ENCODE measurements at regions not wholly inside any gene's neighbourhood (a gene's known extent, or its start where the extent isn't known, plus 50 kb on each side); places are given as distances from the start of the nearest gene placed in this dataset.

- Mint-ChIP-seq H3K4me3 (no peak overlapping the region), H3K27ac (no peak overlapping the region)
- no peak overlapping the region for H3K4me3 ChIP-seq (ENCODE audit: low read depth, low read length)
Measured at GRCh38 chr3:64353226-64353625, 128.0 kb upstream of the PRICKLE2 start.

GRCh38 chr3:64352639-64352992, 127.3 kb upstream of the PRICKLE2 start:
- peaks cover 0 to 11% (median 0%) of the 10 kb centered on the region in 4 donors for H3K4me1 Mint-ChIP-seq
- no peak overlapping the region for H3K4me3 Mint-ChIP-seq
- H3K27me3 ChIP-seq (ENCODE audit: control insufficient read depth, insufficient read depth, low read length), result no peaks in the 10 kb centered on the region
- H3K9me3 ChIP-seq (ENCODE audit: control insufficient read depth in 2 of 2, low read length in 2 of 2), result no peaks in the 10 kb centered on the region
- H3K4me3 ChIP-seq (ENCODE audit: low read depth, low read length), result no peak overlapping the region
- DNase-seq, result no peak
- H3K27ac ChIP-seq (ENCODE audit: insufficient read depth, low read length, poor library complexity, severe bottlenecking), result no peak overlapping the region
- H3K36me3 Mint-ChIP-seq, result no peaks in the 10 kb centered on the region
- no peaks in the 10 kb centered on the region for H3K36me3 ChIP-seq (ENCODE audit: control insufficient read depth, insufficient read depth, low read length)
- no peak overlapping the region for H3K27ac Mint-ChIP-seq
- no peaks in the 10 kb centered on the region for H3K27me3 Mint-ChIP-seq
- peaks cover 0 to 2% (median 0%) of the 10 kb centered on the region in 7 donors for H3K9me3 Mint-ChIP-seq
- no peaks in the 10 kb centered on the region for H3K4me1 ChIP-seq (ENCODE audit: control insufficient read depth, insufficient read depth, low read length, poor library complexity, severe bottlenecking)
- no peak for ATAC-seq (ENCODE audit: low read depth in 2 of 2)

More at GRCh38 chr3:64353226-64353625, 128.0 kb upstream of the PRICKLE2 start:
- Mint-ChIP-seq H3K36me3 (no peaks in the 10 kb centered on the region), H3K27me3 (no peaks in the 10 kb centered on the region), H3K9me3 (peaks cover 0 to 2% (median 0%) of the 10 kb centered on the region in 7 donors), H3K4me1 (peaks cover 0 to 11% (median 0%) of the 10 kb centered on the region in 4 donors)
- Histone ChIP-seq H3K36me3 (ENCODE audit: control insufficient read depth, insufficient read depth, low read length) (no peaks in the 10 kb centered on the region), H3K27ac (ENCODE audit: insufficient read depth, low read length, poor library complexity, severe bottlenecking) (no peak overlapping the region), H3K4me1 (ENCODE audit: control insufficient read depth, insufficient read depth, low read length, poor library complexity, severe bottlenecking) (no peaks in the 10 kb centered on the region), H3K27me3 (ENCODE audit: control insufficient read depth, insufficient read depth, low read length) (no peaks in the 10 kb centered on the region), H3K9me3 (ENCODE audit: control insufficient read depth in 2 of 2, low read length in 2 of 2) (no peaks in the 10 kb centered on the region)
- no peak for ATAC-seq (ENCODE audit: low read depth in 2 of 2)
- no peak for DNase-seq

GRCh38 chr3:64351713-64352638, 126.7 kb upstream of the PRICKLE2 start:
- DNase-seq, result no peak
- no peak overlapping the region for H3K27ac ChIP-seq (ENCODE audit: insufficient read depth, low read length, poor library complexity, severe bottlenecking)
- H3K27ac Mint-ChIP-seq, result no peak overlapping the region
- peaks cover 0 to 2% (median 0%) of the 10 kb centered on the region in 7 donors for H3K9me3 Mint-ChIP-seq
- H3K9me3 ChIP-seq (ENCODE audit: control insufficient read depth in 2 of 2, low read length in 2 of 2), result no peaks in the 10 kb centered on the region
- no peaks in the 10 kb centered on the region for H3K27me3 ChIP-seq (ENCODE audit: control insufficient read depth, insufficient read depth, low read length)
- H3K4me1 Mint-ChIP-seq, result peaks cover 0 to 11% (median 0%) of the 10 kb centered on the region in 4 donors
- no peak overlapping the region for H3K4me3 Mint-ChIP-seq
- no peak overlapping the region for H3K4me3 ChIP-seq (ENCODE audit: low read depth, low read length)
- no peaks in the 10 kb centered on the region for H3K36me3 Mint-ChIP-seq
- no peaks in the 10 kb centered on the region for H3K4me1 ChIP-seq (ENCODE audit: control insufficient read depth, insufficient read depth, low read length, poor library complexity, severe bottlenecking)
- no peaks in the 10 kb centered on the region for H3K36me3 ChIP-seq (ENCODE audit: control insufficient read depth, insufficient read depth, low read length)
- H3K27me3 Mint-ChIP-seq, result peaks cover 4% of the 10 kb centered on the region
- ATAC-seq (ENCODE audit: low read depth in 2 of 2), result no peak

- Histone ChIP-seq H3K27me3 (ENCODE audit: control insufficient read depth, insufficient read depth, low read length) (no peaks in the 10 kb centered on the region), H3K27ac (ENCODE audit: insufficient read depth, low read length, poor library complexity, severe bottlenecking) (no peak overlapping the region), H3K4me3 (ENCODE audit: low read depth, low read length) (no peak overlapping the region), H3K4me1 (ENCODE audit: control insufficient read depth, insufficient read depth, low read length, poor library complexity, severe bottlenecking) (no peaks in the 10 kb centered on the region), H3K9me3 (ENCODE audit: control insufficient read depth in 2 of 2, low read length in 2 of 2) (no peaks in the 10 kb centered on the region), H3K36me3 (ENCODE audit: control insufficient read depth, insufficient read depth, low read length) (no peaks in the 10 kb centered on the region)
- Mint-ChIP-seq H3K27me3 (peaks cover 4% of the 10 kb centered on the region), H3K4me3 (no peak overlapping the region), H3K4me1 (no peaks in the 10 kb centered on the region), H3K36me3 (no peaks in the 10 kb centered on the region), H3K27ac (no peak overlapping the region), H3K9me3 (peaks cover 0 to 2% (median 0%) of the 10 kb centered on the region in 7 donors)
- DNase-seq (no peak), ATAC-seq (ENCODE audit: low read depth in 2 of 2) (no peak)
Measured at GRCh38 chr3:64349551-64349950, 124.3 kb upstream of the PRICKLE2 start.

GRCh38 chr3:64345371-64345770, 120.1 kb upstream of the PRICKLE2 start:
- DNase-seq, result no peak

GRCh38 chr3:64344721-64345207, 119.5 kb upstream of the PRICKLE2 start:
- Histone ChIP-seq H3K27ac (ENCODE audit: insufficient read depth, low read length, poor library complexity, severe bottlenecking) (no peak overlapping the region), H3K9me3 (ENCODE audit: control insufficient read depth in 2 of 2, low read length in 2 of 2) (no peaks in the 10 kb centered on the region), H3K4me1 (ENCODE audit: control insufficient read depth, insufficient read depth, low read length, poor library complexity, severe bottlenecking) (no peaks in the 10 kb centered on the region), H3K27me3 (ENCODE audit: control insufficient read depth, insufficient read depth, low read length) (no peaks in the 10 kb centered on the region), H3K36me3 (ENCODE audit: control insufficient read depth, insufficient read depth, low read length) (no peaks in the 10 kb centered on the region), H3K4me3 (ENCODE audit: low read depth, low read length) (no peak overlapping the region)
- Mint-ChIP-seq H3K36me3 (no peaks in the 10 kb centered on the region), H3K27ac (no peak overlapping the region), H3K4me3 (no peak overlapping the region), H3K27me3 (peaks cover 4% of the 10 kb centered on the region), H3K9me3 (peaks cover 0 to 4% (median 0%) of the 10 kb centered on the region in 7 donors), H3K4me1 (no peaks in the 10 kb centered on the region)
- no peak for DNase-seq
- ATAC-seq (ENCODE audit: low read depth in 2 of 2), result no peak

More at GRCh38 chr3:64345371-64345770, 120.1 kb upstream of the PRICKLE2 start:
- ATAC-seq (ENCODE audit: low read depth in 2 of 2), result no peak
- H3K27me3 Mint-ChIP-seq, result peaks cover 4% of the 10 kb centered on the region
- H3K9me3 Mint-ChIP-seq, result peaks cover 0 to 4% (median 0%) of the 10 kb centered on the region in 7 donors
- H3K27ac Mint-ChIP-seq, result no peak overlapping the region
- H3K27ac ChIP-seq (ENCODE audit: insufficient read depth, low read length, poor library complexity, severe bottlenecking), result no peak overlapping the region
- no peaks in the 10 kb centered on the region for H3K4me1 ChIP-seq (ENCODE audit: control insufficient read depth, insufficient read depth, low read length, poor library complexity, severe bottlenecking)
- no peak overlapping the region for H3K4me3 ChIP-seq (ENCODE audit: low read depth, low read length)
- H3K9me3 ChIP-seq (ENCODE audit: control insufficient read depth in 2 of 2, low read length in 2 of 2), result no peaks in the 10 kb centered on the region
- H3K4me3 Mint-ChIP-seq, result no peak overlapping the region
- no peaks in the 10 kb centered on the region for H3K27me3 ChIP-seq (ENCODE audit: control insufficient read depth, insufficient read depth, low read length)
- H3K4me1 Mint-ChIP-seq, result no peaks in the 10 kb centered on the region
- H3K36me3 Mint-ChIP-seq, result no peaks in the 10 kb centered on the region
- no peaks in the 10 kb centered on the region for H3K36me3 ChIP-seq (ENCODE audit: control insufficient read depth, insufficient read depth, low read length)

GRCh38 chr3:64343689-64344430, 118.6 kb upstream of the PRICKLE2 start:
- ATAC-seq (ENCODE audit: low read depth in 2 of 2), result no peak
- Mint-ChIP-seq H3K27me3 (peaks cover 4% of the 10 kb centered on the region), H3K4me3 (no peak overlapping the region), H3K9me3 (peaks cover 0 to 2% (median 0%) of the 10 kb centered on the region in 7 donors), H3K4me1 (no peaks in the 10 kb centered on the region), H3K27ac (no peak overlapping the region), H3K36me3 (no peaks in the 10 kb centered on the region)
- H3K27me3 ChIP-seq (ENCODE audit: control insufficient read depth, insufficient read depth, low read length), result no peaks in the 10 kb centered on the region
- no peak overlapping the region for H3K4me3 ChIP-seq (ENCODE audit: low read depth, low read length)
- H3K9me3 ChIP-seq (ENCODE audit: control insufficient read depth in 2 of 2, low read length in 2 of 2), result no peaks in the 10 kb centered on the region
- no peaks in the 10 kb centered on the region for H3K4me1 ChIP-seq (ENCODE audit: control insufficient read depth, insufficient read depth, low read length, poor library complexity, severe bottlenecking)
- H3K27ac ChIP-seq (ENCODE audit: insufficient read depth, low read length, poor library complexity, severe bottlenecking), result no peak overlapping the region
- H3K36me3 ChIP-seq (ENCODE audit: control insufficient read depth, insufficient read depth, low read length), result no peaks in the 10 kb centered on the region
- no peak for DNase-seq
